ENCODE measurements at regions not wholly inside any gene's neighbourhood (a gene's known extent, or its start where the extent isn't known, plus 50 kb on each side); places are given as distances from the start of the nearest gene placed in this dataset.

DNA sequence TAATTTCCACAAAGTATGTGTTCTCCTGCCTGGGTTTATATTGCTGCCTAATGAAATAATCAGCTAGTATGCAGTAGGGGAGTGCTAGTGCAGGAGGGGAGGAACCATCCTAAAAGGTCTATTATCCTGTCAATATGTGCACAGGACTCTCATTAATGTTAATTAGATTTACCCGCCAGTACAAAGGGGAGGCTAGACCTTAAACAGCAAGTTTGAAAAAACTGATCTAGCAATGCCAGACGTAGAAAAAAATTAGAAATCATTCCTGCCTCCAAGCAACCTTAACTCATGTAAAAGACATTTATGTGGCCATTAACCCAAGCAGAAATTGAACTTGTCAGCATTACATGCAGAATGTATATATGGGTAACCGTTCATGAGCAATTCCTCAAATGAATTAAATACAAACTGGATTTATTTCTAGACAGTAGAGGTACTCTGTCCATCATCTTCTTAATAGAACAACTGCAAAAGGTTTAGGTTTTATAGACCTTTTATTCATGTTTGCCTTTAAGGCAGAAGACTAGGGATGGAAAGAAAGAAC, 294.3 kb upstream of the TENM3 start:
- no peak for DNase-seq (ENCODE audit: extremely low read depth, low read depth)
- no peak overlapping the region for H3K4me3 ChIP-seq (replicated peaks; ENCODE audit: low read depth, low read length)
- TF ChIP-seq, protein P1, sequence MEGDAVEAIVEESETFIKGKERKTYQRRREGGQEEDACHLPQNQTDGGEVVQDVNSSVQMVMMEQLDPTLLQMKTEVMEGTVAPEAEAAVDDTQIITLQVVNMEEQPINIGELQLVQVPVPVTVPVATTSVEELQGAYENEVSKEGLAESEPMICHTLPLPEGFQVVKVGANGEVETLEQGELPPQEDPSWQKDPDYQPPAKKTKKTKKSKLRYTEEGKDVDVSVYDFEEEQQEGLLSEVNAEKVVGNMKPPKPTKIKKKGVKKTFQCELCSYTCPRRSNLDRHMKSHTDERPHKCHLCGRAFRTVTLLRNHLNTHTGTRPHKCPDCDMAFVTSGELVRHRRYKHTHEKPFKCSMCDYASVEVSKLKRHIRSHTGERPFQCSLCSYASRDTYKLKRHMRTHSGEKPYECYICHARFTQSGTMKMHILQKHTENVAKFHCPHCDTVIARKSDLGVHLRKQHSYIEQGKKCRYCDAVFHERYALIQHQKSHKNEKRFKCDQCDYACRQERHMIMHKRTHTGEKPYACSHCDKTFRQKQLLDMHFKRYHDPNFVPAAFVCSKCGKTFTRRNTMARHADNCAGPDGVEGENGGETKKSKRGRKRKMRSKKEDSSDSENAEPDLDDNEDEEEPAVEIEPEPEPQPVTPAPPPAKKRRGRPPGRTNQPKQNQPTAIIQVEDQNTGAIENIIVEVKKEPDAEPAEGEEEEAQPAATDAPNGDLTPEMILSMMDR (IDR thresholded peaks at IDR 0.05; ENCODE audit: low read depth, low read length, missing control alignments) = no peak

DNA sequence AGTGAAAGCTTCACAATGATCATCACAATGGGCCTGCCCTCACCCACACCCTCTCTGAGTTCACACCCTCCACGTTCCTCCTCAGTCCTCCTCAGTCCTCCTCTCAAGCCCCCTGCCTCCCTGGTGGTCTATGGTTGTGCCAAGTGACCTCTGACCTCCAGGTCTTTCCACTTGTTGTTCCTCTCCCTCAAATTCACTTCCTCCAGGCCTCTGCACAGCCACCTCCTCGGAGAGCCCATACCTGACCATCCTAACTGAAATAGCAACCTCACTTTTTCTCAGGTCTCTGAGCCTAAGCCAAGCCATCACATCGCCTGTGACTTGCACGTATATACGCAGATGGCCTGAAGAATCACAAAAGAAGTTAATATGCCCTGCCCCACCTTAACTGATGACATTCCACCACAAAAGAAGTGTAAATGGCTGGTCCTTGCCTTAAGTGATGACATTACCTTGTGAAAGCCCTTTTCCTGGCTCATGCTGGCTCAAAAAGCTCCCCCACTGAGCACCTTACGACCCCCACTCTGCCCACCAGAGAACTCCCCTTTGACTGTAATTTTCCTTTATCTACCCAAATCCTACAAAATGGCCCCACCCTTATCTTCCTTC, 293.4 kb upstream of the TENM3 start:
- TF ChIP-seq, protein P1 (IDR thresholded peaks at IDR 0.05; ENCODE audit: low read depth, low read length, missing control alignments) = no peak
- H3K4me3 ChIP-seq (replicated peaks; ENCODE audit: low read depth, low read length) = no peak overlapping the region
- no peak for DNase-seq (ENCODE audit: extremely low read depth, low read depth)

GRCh38 chr4:181950372-181951127, 292.7 kb upstream of the TENM3 start:
- no peak overlapping the region for H3K4me3 ChIP-seq (replicated peaks; ENCODE audit: low read depth, low read length)
- DNase-seq (ENCODE audit: extremely low read depth, low read depth) = no peak
- TF ChIP-seq, protein P1 (IDR thresholded peaks at IDR 0.05; ENCODE audit: low read depth, low read length, missing control alignments) = no peak

DNA sequence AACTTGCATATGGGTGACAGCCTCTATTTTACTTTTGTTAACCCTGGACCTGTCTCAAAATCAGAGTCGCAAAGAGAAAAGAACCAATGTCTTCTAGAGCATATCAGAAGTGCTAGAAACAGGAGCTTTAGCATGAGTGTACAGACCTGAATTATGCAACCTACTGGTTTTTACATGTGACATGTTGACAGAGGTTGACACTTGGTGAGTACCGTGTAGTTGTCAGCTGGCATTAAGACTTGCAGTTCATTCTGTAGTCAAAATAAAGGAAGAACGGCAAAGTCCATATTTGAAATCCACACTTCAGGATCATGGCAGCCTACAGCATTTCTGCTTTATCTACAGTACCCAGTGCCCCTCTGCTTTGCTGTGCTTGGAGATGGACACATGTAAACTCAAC, 291.9 kb upstream of the TENM3 start:
- TF ChIP-seq, protein P1 (IDR thresholded peaks at IDR 0.05; ENCODE audit: low read depth, low read length, missing control alignments) = no peak
- DNase-seq (ENCODE audit: extremely low read depth, low read depth) = no peak
- no peak overlapping the region for H3K4me3 ChIP-seq (replicated peaks; ENCODE audit: low read depth, low read length)

- H3K4me3 ChIP-seq (replicated peaks; ENCODE audit: low read depth, low read length) = no peak overlapping the region
- TF ChIP-seq, protein P1 (IDR thresholded peaks at IDR 0.05; ENCODE audit: low read depth, low read length, missing control alignments) = no peak
- no peak for DNase-seq (ENCODE audit: extremely low read depth, low read depth)
Observed at GRCh38 chr4:181952478-181952877, 290.7 kb upstream of the TENM3 start.

DNA sequence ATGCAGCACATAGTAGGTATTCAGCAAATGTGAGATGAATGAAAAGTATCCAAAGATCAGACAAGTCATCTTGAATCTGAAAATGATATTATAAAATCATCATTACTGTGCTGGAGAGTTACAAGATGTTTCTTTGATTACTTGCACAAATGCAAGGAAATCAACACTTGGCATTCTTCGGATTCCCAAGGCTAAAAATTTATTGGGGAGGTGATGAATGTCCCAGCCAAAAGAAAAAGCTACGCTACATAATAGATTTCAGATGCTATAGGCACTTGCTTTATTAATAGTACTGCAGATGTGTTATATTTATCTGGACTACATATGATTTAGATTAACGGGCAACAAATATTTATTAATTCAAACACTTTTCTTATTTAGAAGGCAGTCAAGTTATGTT, 286.7 kb upstream of the TENM3 start:
- TF ChIP-seq, protein P1 (IDR thresholded peaks at IDR 0.05; ENCODE audit: low read depth, low read length, missing control alignments) = no peak
- H3K4me3 ChIP-seq (replicated peaks; ENCODE audit: low read depth, low read length) = no peak overlapping the region
- no peak for DNase-seq (ENCODE audit: extremely low read depth, low read depth)

All from HFF-Myc (cell line).